Endodermal cell (in vitro differentiated cells): ENCODE measurements at regions not wholly inside any gene's neighbourhood (a gene's known extent, or its start where the extent isn't known, plus 50 kb on each side); places are given as distances from the start of the nearest gene placed in this dataset.

Experiments
- DNase-seq: peaks from one replicate; pipeline ENCODE4 v3.0.0-alpha.2; 2017
- H3K27ac ChIP-seq: 2 replicates; pipeline ENCODE4 v1.5.1; 2013; ENCODE audit warnings: mild to moderate bottlenecking, low read depth, low read length, moderate library complexity
- H3K27me3 ChIP-seq: 2 replicates; pipeline ENCODE4 v1.6.1; 2013; ENCODE audit warnings: mild to moderate bottlenecking, low read length, moderate library complexity; ENCODE audit not compliant: insufficient read depth, control insufficient read depth, poor library complexity, severe bottlenecking
- H3K36me3 ChIP-seq: 2 replicates; pipeline ENCODE4 v1.7.0; 2013; ENCODE audit warnings: mild to moderate bottlenecking, low read length, moderate library complexity; ENCODE audit not compliant: control insufficient read depth, insufficient read depth
- H3K4me1 ChIP-seq: one replicate; pipeline ENCODE4 v1.7.0; 2013; ENCODE audit warnings: low read length; ENCODE audit not compliant: control insufficient read depth, insufficient read depth
- H3K4me3 ChIP-seq: 2 replicates; pipeline ENCODE4 v1.5.1; 2013; ENCODE audit warnings: mild to moderate bottlenecking, low read length, moderate library complexity
- H3K9ac ChIP-seq: 2 replicates; pipeline ENCODE4 v1.6.1; 2013; ENCODE audit warnings: mild to moderate bottlenecking, low read length, moderate library complexity; ENCODE audit not compliant: poor library complexity, severe bottlenecking; ENCODE audit errors: extremely low read depth
- H3K9me3 ChIP-seq: 2 replicates; pipeline ENCODE4 v1.6.1; 2013; ENCODE audit warnings: mild to moderate bottlenecking, low read length, moderate library complexity; ENCODE audit not compliant: control insufficient read depth
- H3K27ac Mint-ChIP-seq: 2 replicates; pipeline ENCODE4 v1.8.0; 2020; ENCODE audit warnings: mixed read lengths
- H3K27me3 Mint-ChIP-seq: 2 replicates; pipeline ENCODE4 v1.8.0; 2021; ENCODE audit warnings: mild to moderate bottlenecking, mixed read lengths; ENCODE audit not compliant: insufficient read depth
- H3K36me3 Mint-ChIP-seq: 2 replicates; pipeline ENCODE4 v1.8.0; 2020; ENCODE audit warnings: low read depth, mixed read lengths
- H3K4me1 Mint-ChIP-seq: 2 replicates; pipeline ENCODE4 v1.8.0; 2020; ENCODE audit warnings: mixed read lengths
- H3K4me3 Mint-ChIP-seq: 2 replicates; pipeline ENCODE4 v1.8.0; 2020; ENCODE audit warnings: mild to moderate bottlenecking, moderate library complexity, mixed read lengths
- H3K9me3 Mint-ChIP-seq: 2 replicates; pipeline ENCODE4 v1.8.0; 2020; ENCODE audit warnings: mild to moderate bottlenecking, mixed read lengths
- CTCF ChIP-seq: fragments of 200-600 bp; sonication (generic); conservative IDR thresholded peaks from 2 replicates; pipeline ENCODE4 v1.5.0; 2021; ENCODE audit warnings: antibody characterized with exemption, mild to moderate bottlenecking
- WGBS, 2 experiments: methylation state at CpG; one replicate each; pipeline versions ENCODE4 v1.1.5 to v1.1.7; 2013; ENCODE audit warnings: missing lambda C conversion rate in 2 of 2, mixed read lengths in 1 of 2; ENCODE audit not compliant: insufficient coverage in 1 of 2, insufficient read length in 1 of 2; 5-methylcytosine and 5-hydroxymethylcytosine counted together

GRCh38 chr10:78807504-78808203 is 261.1 kb upstream of the ZMIZ1 start:
- Mint-ChIP-seq H3K4me3 (no peak overlapping the region), H3K9me3 (no peaks in the 10 kb centered on the region), H3K27ac (no peak overlapping the region), H3K27me3 (peaks cover 18% of the 10 kb centered on the region), H3K36me3 (no peaks in the 10 kb centered on the region), H3K4me1 (peaks cover 10% of the 10 kb centered on the region)
- H3K4me3 ChIP-seq, result no peak overlapping the region
- H3K9me3 ChIP-seq, result no peaks in the 10 kb centered on the region
- no peak for TF ChIP-seq CTCF
- no peaks in the 10 kb centered on the region for H3K36me3 ChIP-seq
- DNase-seq, result peak; percentile 57
- H3K4me1 ChIP-seq, result peaks cover 4% of the 10 kb centered on the region
- WGBS, 2 experiments, result 77 to 86% methylated on average over 7 to 12 of the region's 12 CpGs
- H3K9ac ChIP-seq, result no peak overlapping the region
- peaks cover 10% of the 10 kb centered on the region for H3K27me3 ChIP-seq
- no peak overlapping the region for H3K27ac ChIP-seq

- Mint-ChIP-seq H3K4me3 (no peak overlapping the region), H3K9me3 (no peaks in the 10 kb centered on the region), H3K27me3 (peaks cover 17% of the 10 kb centered on the region), H3K27ac (no peak overlapping the region), H3K36me3 (no peaks in the 10 kb centered on the region), H3K4me1 (peaks cover 10% of the 10 kb centered on the region)
- Histone ChIP-seq H3K9me3 (no peaks in the 10 kb centered on the region), H3K36me3 (no peaks in the 10 kb centered on the region), H3K4me3 (no peak overlapping the region), H3K4me1 (peaks cover 4% of the 10 kb centered on the region), H3K9ac (no peak overlapping the region), H3K27me3 (peaks cover 10% of the 10 kb centered on the region), H3K27ac (no peak overlapping the region)
- TF ChIP-seq CTCF, result no peak
- DNase-seq, result no peak
- 93% methylated on average over 3 to 8 of the region's 8 CpGs for WGBS, 2 experiments
These were observed 260.5 kb upstream of the ZMIZ1 start for GRCh38 chr10:78808286-78808685.

- Histone ChIP-seq H3K27ac (no peak overlapping the region), H3K9ac (no peak overlapping the region), H3K9me3 (no peaks in the 10 kb centered on the region), H3K36me3 (no peaks in the 10 kb centered on the region), H3K4me3 (no peak overlapping the region), H3K27me3 (peaks cover 10% of the 10 kb centered on the region), H3K4me1 (peaks cover 4% of the 10 kb centered on the region)
- no peak for TF ChIP-seq CTCF
- Mint-ChIP-seq H3K4me3 (no peak overlapping the region), H3K9me3 (no peaks in the 10 kb centered on the region), H3K36me3 (no peaks in the 10 kb centered on the region), H3K27me3 (peaks cover 19% of the 10 kb centered on the region), H3K4me1 (peaks cover 10% of the 10 kb centered on the region), H3K27ac (no peak overlapping the region)
- WGBS, 2 experiments, result 86 to 100% methylated on average over 1 to 3 of the region's 3 CpGs
- no peak for DNase-seq
These were observed 259.9 kb upstream of the ZMIZ1 start for GRCh38 chr10:78808736-78809367.
